ENCODE measurements at regions not wholly inside any gene's neighbourhood (a gene's known extent, or its start where the extent isn't known, plus 50 kb on each side); places are given as distances from the start of the nearest gene placed in this dataset.
A peak's percentile ranks its signal among the peaks of the same experiment; 100 is the strongest.
"Not testable (repeated sequence)": the region's sequence is repeated elsewhere in the genome, so short reads cannot be mapped to it uniquely, and the experiment has no call there.

GRCh38 chr2:37783545-37783944 is 112.1 kb upstream of the CDC42EP3 start:
- DNase-seq, result no peak

- DNase-seq, result no peak
Measured at GRCh38 chr2:37784071-37784758, 112.8 kb upstream of the CDC42EP3 start.

- no peak for DNase-seq
Measured at GRCh38 chr2:37784759-37785149, 113.3 kb upstream of the CDC42EP3 start.

- no peak for DNase-seq
Measured at GRCh38 chr2:37786191-37786698, 114.8 kb upstream of the CDC42EP3 start.

- DNase-seq, result peak; percentile 6
Measured at GRCh38 chr2:37786854-37787253, 115.4 kb upstream of the CDC42EP3 start.

- DNase-seq, result no peak
Measured at GRCh38 chr2:37788602-37789209, 117.3 kb upstream of the CDC42EP3 start.

GRCh38 chr2:37790019-37790418 is 118.6 kb upstream of the CDC42EP3 start:
- no peak for DNase-seq

- no peak for DNase-seq
Measured at GRCh38 chr2:37790462-37790861, 119.0 kb upstream of the CDC42EP3 start.

GRCh38 chr2:37792366-37792765 is 120.9 kb upstream of the CDC42EP3 start:
- DNase-seq, result no peak

- DNase-seq, result no peak
Measured at GRCh38 chr2:37793004-37793403, 121.6 kb upstream of the CDC42EP3 start.

- DNase-seq, result no peak
Measured at GRCh38 chr2:37794717-37795116, 123.3 kb upstream of the CDC42EP3 start.

- no peak for DNase-seq
Measured at GRCh38 chr2:37795456-37795855, 124.0 kb upstream of the CDC42EP3 start.

GRCh38 chr2:37795938-37796337 is 124.5 kb upstream of the CDC42EP3 start:
- no peak for DNase-seq

- no peak for DNase-seq
Measured at GRCh38 chr2:37796481-37796880, 125.0 kb upstream of the CDC42EP3 start.

GRCh38 chr2:37797081-37797480 is 125.6 kb upstream of the CDC42EP3 start:
- no peak for DNase-seq

GRCh38 chr2:37798315-37799005 is 126.6 kb upstream of the RMDN2 start:
- DNase-seq, result no peak

- DNase-seq, result no peak
Measured at GRCh38 chr2:37800176-37800858, 124.8 kb upstream of the RMDN2 start.

GRCh38 chr2:37802211-37802752 is 122.8 kb upstream of the RMDN2 start:
- no peak for DNase-seq

- DNase-seq, result no peak
Measured at GRCh38 chr2:37802899-37803379, 122.1 kb upstream of the RMDN2 start.

GRCh38 chr2:37806004-37806403 is 119.1 kb upstream of the RMDN2 start:
- DNase-seq, result not testable (repeated sequence)

- no peak for DNase-seq
Measured at GRCh38 chr2:37809525-37809924, 115.6 kb upstream of the RMDN2 start.

GRCh38 chr2:37809931-37810570 is 115.0 kb upstream of the RMDN2 start:
- no peak for DNase-seq

Data from NCI-H2227 treated with DMSO at 0.1 percent for 48 hours (cell line).